PC-9 (cell line): ENCODE measurements at regions not wholly inside any gene's neighbourhood (a gene's known extent, or its start where the extent isn't known, plus 50 kb on each side); places are given as distances from the start of the nearest gene placed in this dataset.

Experiments used
- BruUV-seq: library from RNA; stranded (reverse); fragments of 400-500 nt; replicated peaks from 2 replicates; lab custom pipeline; 2021; lab: Mats Ljungman, UMichigan
- CTCF ChIA-PET: fragments of 300-600 bp; sonication (Branson Sonifier 250); formaldehyde crosslinking; loops from one replicate; lab custom pipeline; 2022; ENCODE audit warnings: antibody characterized with exemption; lab: Charles Lee
- POLR2A ChIA-PET: fragments of 300-600 bp; sonication (Branson Sonifier 250); formaldehyde crosslinking; loops from one replicate; lab custom pipeline; 2022; ENCODE audit warnings: antibody characterized with exemption; ENCODE audit not compliant: unreplicated experiment; lab: Charles Lee
- DNase-seq, 2 experiments: peaks; one replicate each; pipeline versions ENCODE4 v3.0.0 to v3.0.0-alpha.2; 2015 to 2022; ENCODE audit warnings: mixed read lengths in 1 of 2
- H2AFZ ChIP-seq: fragments of 200-600 bp; sonication (generic); 2 replicates; pipeline ENCODE4 v1.8.1; 2017; ENCODE audit warnings: antibody characterized with exemption
- H3F3A ChIP-seq: fragments of 200-600 bp; sonication (generic); 2 replicates; pipeline ENCODE4 v1.8.1; 2017; ENCODE audit warnings: antibody characterized with exemption, mild to moderate bottlenecking, low read depth; ENCODE audit not compliant: insufficient read depth
- H3K27ac ChIP-seq: fragments of 200-600 bp; sonication (generic); 2 replicates; pipeline ENCODE4 v1.6.1; 2016; ENCODE audit warnings: mixed run types
- H3K27me3 ChIP-seq: fragments of 200-600 bp; sonication (generic); 2 replicates; pipeline ENCODE4 v1.6.1; 2016; ENCODE audit warnings: low read depth, mixed run types; ENCODE audit not compliant: insufficient read depth
- H3K36me3 ChIP-seq: fragments of 200-600 bp; sonication (generic); 2 replicates; pipeline ENCODE4 v1.6.1; 2016; ENCODE audit warnings: low read depth, mixed run types
- H3K4me1 ChIP-seq: fragments of 200-600 bp; sonication (generic); replicated peaks from 2 replicates; pipeline ENCODE4 v1.6.1; 2016; ENCODE audit warnings: mixed run types; ENCODE audit not compliant: insufficient read depth
- H3K4me2 ChIP-seq: fragments of 200-600 bp; sonication (generic); 2 replicates; pipeline ENCODE4 v1.6.1; 2017; ENCODE audit warnings: mixed run types
- H3K4me3 ChIP-seq: fragments of 200-600 bp; sonication (generic); 2 replicates; pipeline ENCODE4 v1.6.1; 2016; ENCODE audit warnings: mixed run types
- H3K79me2 ChIP-seq: fragments of 200-600 bp; sonication (generic); 2 replicates; pipeline ENCODE4 v1.6.1; 2017; ENCODE audit warnings: low read depth, mixed run types
- H3K9me2 ChIP-seq: fragments of 200-600 bp; sonication (generic); 2 replicates; pipeline ENCODE4 v1.8.1; 2017; ENCODE audit warnings: mild to moderate bottlenecking; ENCODE audit not compliant: insufficient read depth
- H3K9me3 ChIP-seq: fragments of 200-600 bp; sonication (generic); 2 replicates; pipeline ENCODE4 v1.8.1; 2016; ENCODE audit warnings: low read depth; ENCODE audit not compliant: insufficient read depth
- H4K20me1 ChIP-seq: fragments of 200-600 bp; sonication (generic); 2 replicates; pipeline ENCODE4 v1.8.1; 2017; ENCODE audit not compliant: insufficient read depth
- EZH2 ChIP-seq: fragments of 200-600 bp; sonication (generic); IDR thresholded peaks from 2 replicates; pipeline ENCODE4 v1.8.0; 2017; ENCODE audit warnings: antibody characterized with exemption, low read depth
- intact Hi-C: fragments of 100-400 bp; cut with micrococcal nuclease; formaldehyde crosslinking; loops from one replicate; pipeline ENCODE4 v1.10.0; 2022; ENCODE audit not compliant: unreplicated experiment
- TF ChIP-seq, protein P1 (sequence below): fragments of 200-600 bp; sonication (generic); conservative IDR thresholded peaks from 2 replicates; pipeline ENCODE4 v1.6.1; 2017; ENCODE audit warnings: mixed run types, antibody characterized with exemption, mild to moderate bottlenecking, moderate library complexity

DNA sequence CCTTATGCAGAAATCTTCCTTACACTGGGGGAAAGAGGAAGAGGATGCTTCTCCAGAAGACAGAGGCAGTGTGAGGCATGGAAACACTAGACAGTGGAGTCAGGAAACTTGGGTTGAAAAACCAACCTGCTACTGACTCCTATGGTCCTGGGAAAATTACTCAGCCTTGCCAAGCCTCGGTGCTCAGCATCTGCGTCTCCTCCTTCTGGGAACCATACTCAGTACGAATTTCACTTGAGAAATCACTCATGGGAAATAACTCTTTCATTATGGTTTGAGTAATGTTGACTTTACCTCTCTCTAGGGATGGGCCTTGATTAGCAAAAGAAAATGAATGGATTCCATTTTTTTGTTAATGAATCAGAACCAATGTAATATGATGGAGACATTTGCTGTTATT, 96.5 kb downstream of the KCNE4 start:
- H3K79me2 ChIP-seq = no peaks in the 10 kb centered on the region
- no peaks in the 10 kb centered on the region for H3K4me1 ChIP-seq
- no peak overlapping the region for H3K4me3 ChIP-seq
- H3K27ac ChIP-seq = no peak overlapping the region
- intact Hi-C loops = no loop called here
- no peaks in the 10 kb centered on the region for H3K27me3 ChIP-seq
- ChIA-PET POLR2A (no interaction called here), CTCF (no interaction called here)
- H3K36me3 ChIP-seq = no peaks in the 10 kb centered on the region
- H3F3A ChIP-seq = no peaks in the 10 kb centered on the region
- TF ChIP-seq, protein P1, sequence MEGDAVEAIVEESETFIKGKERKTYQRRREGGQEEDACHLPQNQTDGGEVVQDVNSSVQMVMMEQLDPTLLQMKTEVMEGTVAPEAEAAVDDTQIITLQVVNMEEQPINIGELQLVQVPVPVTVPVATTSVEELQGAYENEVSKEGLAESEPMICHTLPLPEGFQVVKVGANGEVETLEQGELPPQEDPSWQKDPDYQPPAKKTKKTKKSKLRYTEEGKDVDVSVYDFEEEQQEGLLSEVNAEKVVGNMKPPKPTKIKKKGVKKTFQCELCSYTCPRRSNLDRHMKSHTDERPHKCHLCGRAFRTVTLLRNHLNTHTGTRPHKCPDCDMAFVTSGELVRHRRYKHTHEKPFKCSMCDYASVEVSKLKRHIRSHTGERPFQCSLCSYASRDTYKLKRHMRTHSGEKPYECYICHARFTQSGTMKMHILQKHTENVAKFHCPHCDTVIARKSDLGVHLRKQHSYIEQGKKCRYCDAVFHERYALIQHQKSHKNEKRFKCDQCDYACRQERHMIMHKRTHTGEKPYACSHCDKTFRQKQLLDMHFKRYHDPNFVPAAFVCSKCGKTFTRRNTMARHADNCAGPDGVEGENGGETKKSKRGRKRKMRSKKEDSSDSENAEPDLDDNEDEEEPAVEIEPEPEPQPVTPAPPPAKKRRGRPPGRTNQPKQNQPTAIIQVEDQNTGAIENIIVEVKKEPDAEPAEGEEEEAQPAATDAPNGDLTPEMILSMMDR = no peak
- no peak for TF ChIP-seq EZH2
- H3K9me3 ChIP-seq = 0 out of 2 replicates have a peak, but pooled peaks cover 3% of the 10 kb centered on the region
- no peaks in the 10 kb centered on the region for H3K9me2 ChIP-seq
- no peaks in the 10 kb centered on the region for H4K20me1 ChIP-seq
- no peak for DNase-seq
- no TSS peak for BruUV-seq
- H3K4me2 ChIP-seq = no peak overlapping the region
- H2AFZ ChIP-seq = no peak overlapping the region

DNA sequence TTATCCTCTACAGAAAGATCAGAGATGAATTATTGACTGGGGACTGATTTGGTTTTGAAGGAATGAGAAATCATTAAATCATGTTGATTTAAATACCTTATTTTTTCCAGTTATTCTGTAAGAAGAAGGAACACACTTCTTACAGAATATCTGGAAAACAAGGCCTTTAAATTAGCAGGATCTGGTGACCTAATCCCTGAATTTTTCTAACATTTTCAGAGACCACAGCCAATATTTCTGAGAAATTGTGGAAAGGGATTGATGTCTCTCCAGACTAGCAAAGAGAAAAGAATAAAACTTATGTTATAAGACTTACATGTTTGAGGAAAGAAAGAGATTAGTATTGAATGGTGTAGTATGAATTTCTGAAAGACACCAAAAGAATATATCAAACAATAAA, 104.0 kb downstream of the KCNE4 start:
- Histone ChIP-seq H4K20me1 (no peaks in the 10 kb centered on the region), H3K9me3 (no peaks in the 10 kb centered on the region), H3K4me1 (no peaks in the 10 kb centered on the region), H3K36me3 (no peaks in the 10 kb centered on the region), H3K27ac (no peak overlapping the region), H3F3A (no peaks in the 10 kb centered on the region), H3K9me2 (no peaks in the 10 kb centered on the region), H3K79me2 (no peaks in the 10 kb centered on the region), H3K27me3 (no peaks in the 10 kb centered on the region), H3K4me2 (no peak overlapping the region), H2AFZ (no peak overlapping the region), H3K4me3 (no peak overlapping the region)
- TF ChIP-seq EZH2 = no peak
- TF ChIP-seq, protein P1 = no peak
- POLR2A ChIA-PET = interaction anchor here (1.0 kb wide), 1 partner anchor 447 kb away, joined by 3 read pairs; no protein-coding TSS in a partner anchor
- intact Hi-C loops = no loop called here
- BruUV-seq = no TSS peak
- CTCF ChIA-PET = no interaction called here
- DNase-seq = no peak

DNA sequence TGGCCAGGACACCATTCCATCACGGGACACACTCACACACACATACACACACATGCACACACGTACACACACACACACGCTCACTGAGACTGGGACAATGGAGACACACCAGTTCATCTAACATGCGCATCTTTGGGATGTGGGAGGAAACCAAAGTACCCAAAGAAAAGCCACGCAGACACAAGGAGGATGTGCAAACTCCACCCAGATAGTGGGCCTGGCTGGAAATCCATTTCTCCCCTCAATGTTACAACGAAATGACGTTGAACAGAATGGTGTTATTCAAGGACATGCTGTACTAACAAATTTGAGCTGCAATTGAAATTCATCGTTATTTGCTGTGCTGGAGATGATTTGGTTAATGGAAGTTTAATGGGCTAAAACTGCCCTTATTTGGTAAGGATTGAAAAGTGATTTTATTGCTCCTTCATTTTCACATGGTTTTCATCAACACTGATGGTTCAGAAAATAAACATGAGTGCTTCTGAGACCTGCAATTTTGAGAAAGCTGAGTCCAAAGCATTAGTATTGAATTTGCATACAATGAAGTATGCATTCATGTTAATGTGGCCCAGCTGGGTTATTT, 110.0 kb downstream of the KCNE4 start:
- DNase-seq = no peak
- Histone ChIP-seq H4K20me1 (no peaks in the 10 kb centered on the region), H3K27me3 (no peaks in the 10 kb centered on the region), H3K36me3 (no peaks in the 10 kb centered on the region), H3K9me2 (0 out of 2 replicates have a peak, but pooled peaks cover 4% of the 10 kb centered on the region), H3F3A (no peaks in the 10 kb centered on the region), H3K79me2 (no peaks in the 10 kb centered on the region), H3K4me1 (no peaks in the 10 kb centered on the region), H2AFZ (no peak overlapping the region), H3K4me2 (no peak overlapping the region), H3K4me3 (no peak overlapping the region), H3K9me3 (no peaks in the 10 kb centered on the region), H3K27ac (no peak overlapping the region)
- intact Hi-C loops = no loop called here
- BruUV-seq = no TSS peak
- CTCF ChIA-PET = no interaction called here
- POLR2A ChIA-PET = no interaction called here
- TF ChIP-seq, protein P1 = no peak
- TF ChIP-seq EZH2 = no peak
